GM12878 (cell line): ENCODE measurements at regions not wholly inside any gene's neighbourhood (a gene's known extent, or its start where the extent isn't known, plus 50 kb on each side); places are given as distances from the start of the nearest gene placed in this dataset.

Experiments
- ATAC-seq: fragments of 200-7000 bp; cut with Tn5 transposase; 3 replicates; pipeline ENCODE4 v1.9.1; 2020; ENCODE audit warnings: mild to moderate bottlenecking, moderate library complexity
- BruUV-seq: library from RNA; stranded (reverse); fragments of 400-500 nt; replicated peaks from 2 replicates; lab custom pipeline; 2021; lab: Mats Ljungman, UMichigan
- CTCF ChIA-PET: fragments of 300-600 bp; sonication (Branson Sonifier 250); formaldehyde crosslinking; extraction: SDS; loops from one replicate; lab custom pipeline; 2021; ENCODE audit warnings: inconsistent platforms; lab: Yijun Ruan, JAX
- POLR2A ChIA-PET: fragments of 350-600 bp; formaldehyde crosslinking; extraction: SDS; loops from one replicate; lab custom pipeline; 2021; ENCODE audit warnings: inconsistent platforms; lab: Charles Lee
- RAD21 ChIA-PET: fragments of 300-600 bp; sonication (Branson Sonifier 250); formaldehyde crosslinking; loops from one replicate; lab custom pipeline; 2023; ENCODE audit warnings: antibody characterized with exemption; ENCODE audit not compliant: unreplicated experiment; lab: Charles Lee
- SMC1A ChIA-PET: fragments of 300-600 bp; sonication (Branson Sonifier 250); formaldehyde crosslinking; loops from one replicate; lab custom pipeline; 2023; ENCODE audit not compliant: unreplicated experiment, uncharacterized antibody; lab: Charles Lee
- DNase-seq: peaks from one replicate; pipeline ENCODE4 v3.0.0-alpha.2; 2011; ENCODE audit warnings: low read depth, low spot score
- FAIRE-seq: peaks from 3 replicates; lab custom pipeline; 2011; peaks lifted over from hg19 to GRCh38; lab: Jason Lieb, UNC
- H2AFZ ChIP-seq: 2 replicates; pipeline ENCODE4 v1.6.0; 2011; ENCODE audit warnings: low read depth, low read length, control low read depth; ENCODE audit not compliant: control insufficient read depth
- H3K27ac ChIP-seq: 2 replicates; pipeline ENCODE4 v1.5.1; 2011; ENCODE audit warnings: control low read depth; ENCODE audit not compliant: control insufficient read depth, insufficient read depth
- H3K27me3 ChIP-seq, 2 experiments: replicated peaks in 1 of 2; 2 replicates each; pipeline versions ENCODE4 v1.6.0 to v1.6.1; 2011; ENCODE audit warnings: low read length in 1 of 2; ENCODE audit not compliant: control insufficient read depth in 2 of 2, insufficient read depth in 2 of 2
- H3K36me3 ChIP-seq, 2 experiments: 2 replicates each; pipeline ENCODE4 v1.5.1; 2011; ENCODE audit warnings: low read length in 1 of 2; ENCODE audit not compliant: control insufficient read depth in 2 of 2, insufficient read depth in 2 of 2
- H3K4me1 ChIP-seq: 2 replicates; pipeline ENCODE4 v1.6.1; 2011; ENCODE audit warnings: mild to moderate bottlenecking, low read length, moderate library complexity, mixed read lengths; ENCODE audit not compliant: control insufficient read depth, insufficient read depth
- H3K4me2 ChIP-seq: 2 replicates; pipeline ENCODE4 v1.6.0; 2011; ENCODE audit warnings: control low read depth; ENCODE audit not compliant: control insufficient read depth, insufficient read depth
- H3K4me3 ChIP-seq: fragments of 200-600 bp; sonication (generic); 2 replicates; pipeline ENCODE4 v1.5.1; 2016
- H3K79me2 ChIP-seq: 2 replicates; pipeline ENCODE4 v1.6.0; 2011; ENCODE audit warnings: low read length; ENCODE audit not compliant: control insufficient read depth, insufficient read depth
- H3K9ac ChIP-seq: 2 replicates; pipeline ENCODE4 v1.8.0; 2011; ENCODE audit warnings: low read length, control low read depth, mixed read lengths; ENCODE audit not compliant: control insufficient read depth, insufficient read depth
- H3K9me3 ChIP-seq: replicated peaks from 3 replicates; pipeline ENCODE4 v1.5.1; 2011; ENCODE audit warnings: mild to moderate bottlenecking, low read length; ENCODE audit not compliant: control insufficient read depth, insufficient read depth
- H4K20me1 ChIP-seq: 2 replicates; pipeline ENCODE4 v1.6.0; 2011; ENCODE audit not compliant: control insufficient read depth, insufficient read depth
- ATF2 ChIP-seq: IDR thresholded peaks from 2 replicates; pipeline ENCODE4 v1.6.1; 2012; ENCODE audit warnings: low read length, inconsistent platforms
- CREM ChIP-seq: IDR thresholded peaks from 2 replicates; pipeline ENCODE4 v1.6.1; 2014; ENCODE audit warnings: antibody characterized with exemption, low read depth
- EP300 ChIP-seq, 2 experiments: fragments of 150-350 bp in 1 of 2; IDR thresholded peaks; 2 replicates each; pipeline ENCODE4 v1.6.1; 2011 to 2012; ENCODE audit warnings: low read depth in 2 of 2, low read length in 2 of 2, borderline replicate concordance in 1 of 2, improper control_type of control experiment in 1 of 2, inconsistent platforms in 1 of 2; ENCODE audit not compliant: control insufficient read depth in 1 of 2
- HDGF ChIP-seq: fragments of 450-650 bp; IDR thresholded peaks from 2 replicates; pipeline ENCODE4 v1.6.1; 2016; ENCODE audit warnings: antibody characterized with exemption
- NBN ChIP-seq: fragments of 450-650 bp; IDR thresholded peaks from 2 replicates; pipeline ENCODE4 v1.6.1; 2016
- PML ChIP-seq: IDR thresholded peaks from 2 replicates; pipeline ENCODE4 v1.6.1; 2012; ENCODE audit warnings: low read length, inconsistent platforms
- RFX5 ChIP-seq: IDR thresholded peaks from 2 replicates; pipeline ENCODE4 v1.6.1; 2011; ENCODE audit warnings: low read depth, low read length, improper control_type of control experiment
- SKIL ChIP-seq: fragments of 450-650 bp; IDR thresholded peaks from 2 replicates; pipeline ENCODE4 v1.6.1; 2017; ENCODE audit warnings: mild to moderate bottlenecking, low read depth, inconsistent platforms; ENCODE audit not compliant: poor library complexity, severe bottlenecking
- STAT1 ChIP-seq: fragments of 450-650 bp; conservative IDR thresholded peaks from 2 replicates; pipeline ENCODE4 v1.6.1; 2014; ENCODE audit warnings: antibody characterized with exemption, mild to moderate bottlenecking
- TCF12 ChIP-seq: IDR thresholded peaks from 2 replicates; pipeline ENCODE4 v1.6.1; 2011; ENCODE audit warnings: low read depth, mild to moderate bottlenecking, low read length
- YY1 ChIP-seq: IDR thresholded peaks from 2 replicates; pipeline ENCODE4 v1.6.1; 2011; ENCODE audit warnings: low read depth, mild to moderate bottlenecking, low read length
- ZBTB11 ChIP-seq: fragments of 450-650 bp; formaldehyde crosslinking; IDR thresholded peaks from 2 replicates; pipeline ENCODE4 v1.5.0; 2022; ENCODE audit warnings: mild to moderate bottlenecking, missing genetic modification characterization
- WGBS: methylation state at CpG from one replicate; pipeline ENCODE4 v1.1.6; 2016; ENCODE audit warnings: low lambda C conversion rate; ENCODE audit not compliant: insufficient replicate concordance, insufficient coverage; ENCODE audit errors: missing lambda C conversion rate; 5-methylcytosine and 5-hydroxymethylcytosine counted together
- in situ Hi-C: fragments of 300-500 bp; cut with MboI; formaldehyde crosslinking; loops from 9 replicates; pipeline ENCODE4 v1.14.3; 2018; ENCODE audit warnings: mixed read lengths
- intact Hi-C: fragments of 100-400 bp; cut with micrococcal nuclease; formaldehyde crosslinking; loops from one replicate; pipeline ENCODE4 v1.14.2; 2022; ENCODE audit not compliant: unreplicated experiment

- TF ChIP-seq NBN = no peak
- TF ChIP-seq EP300 (IDR thresholded peaks at IDR 0.05; ENCODE audit: borderline replicate concordance in 1 of 2, control insufficient read depth in 1 of 2, low read depth in 2 of 2, low read length in 2 of 2) = no peak
- TF ChIP-seq YY1 = no peak
- no peak for TF ChIP-seq STAT1
- no peak for TF ChIP-seq ZBTB11 (CRISPR knock-in tag)
Observed at GRCh38 chr10:44178856-44179255, 206.0 kb downstream of the CXCL12 start (continued).

GRCh38 chr10:44178281-44178680 is 206.6 kb downstream of the CXCL12 start:
- Histone ChIP-seq H3K4me1 (no peaks in the 10 kb centered on the region), H3K4me2 (no peak overlapping the region), H3K79me2 (no peaks in the 10 kb centered on the region), H3K9ac (no peak overlapping the region), H3K27ac (no peak overlapping the region), H3K36me3 (no peaks in the 10 kb centered on the region), H4K20me1 (no peaks in the 10 kb centered on the region), H3K9me3 (no peaks in the 10 kb centered on the region), H3K27me3 (no peaks in the 10 kb centered on the region), H3K4me3 (no peak overlapping the region), H2AFZ (no peak overlapping the region)
- no TSS peak for BruUV-seq
- ChIA-PET RAD21 (no interaction called here), POLR2A (no interaction called here), CTCF (no interaction called here), SMC1A (interaction anchor here (1.0 kb wide), 1 partner anchor 8 kb away, joined by 3 read pairs; no protein-coding TSS in a partner anchor)
- no peak for FAIRE-seq
- 15% methylated on average over 3 of the region's 3 CpGs for WGBS
- ATAC-seq = no peak
- no peak for TF ChIP-seq ATF2
- no peak for TF ChIP-seq TCF12
- TF ChIP-seq RFX5 = no peak
- no peak for TF ChIP-seq PML
- TF ChIP-seq SKIL = no peak
- no peak for TF ChIP-seq HDGF
- TF ChIP-seq CREM = no peak
- intact Hi-C loops (no loop called here), in situ Hi-C loops (no loop called here)
- DNase-seq = no peak
